ENCODE measurements at regions not wholly inside any gene's neighbourhood (a gene's known extent, or its start where the extent isn't known, plus 50 kb on each side); places are given as distances from the start of the nearest gene placed in this dataset.

DNA sequence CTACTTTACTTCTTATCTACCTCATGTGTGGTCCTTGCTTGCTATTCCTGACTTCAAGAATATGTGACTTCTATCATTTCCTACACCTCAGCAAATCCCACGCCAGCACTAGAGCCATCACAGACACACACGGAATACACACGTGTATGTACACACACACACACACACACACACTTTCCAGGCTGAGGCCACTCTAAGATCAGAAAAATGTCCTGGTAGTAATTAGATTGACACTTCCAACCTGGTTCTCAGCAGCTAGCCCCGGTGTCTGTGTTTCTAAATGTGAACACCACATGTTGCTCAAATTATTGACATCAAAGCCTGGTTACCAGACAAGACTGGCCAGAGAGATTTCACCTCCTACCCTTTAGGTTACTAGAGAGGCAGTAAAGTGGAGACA lies 54.1 kb upstream of the SASH1 start:
- TF ChIP-seq EZH2 (IDR thresholded peaks at IDR 0.05; ENCODE audit: low read length, unreplicated experiment): no peak
- TF ChIP-seq, protein P1, sequence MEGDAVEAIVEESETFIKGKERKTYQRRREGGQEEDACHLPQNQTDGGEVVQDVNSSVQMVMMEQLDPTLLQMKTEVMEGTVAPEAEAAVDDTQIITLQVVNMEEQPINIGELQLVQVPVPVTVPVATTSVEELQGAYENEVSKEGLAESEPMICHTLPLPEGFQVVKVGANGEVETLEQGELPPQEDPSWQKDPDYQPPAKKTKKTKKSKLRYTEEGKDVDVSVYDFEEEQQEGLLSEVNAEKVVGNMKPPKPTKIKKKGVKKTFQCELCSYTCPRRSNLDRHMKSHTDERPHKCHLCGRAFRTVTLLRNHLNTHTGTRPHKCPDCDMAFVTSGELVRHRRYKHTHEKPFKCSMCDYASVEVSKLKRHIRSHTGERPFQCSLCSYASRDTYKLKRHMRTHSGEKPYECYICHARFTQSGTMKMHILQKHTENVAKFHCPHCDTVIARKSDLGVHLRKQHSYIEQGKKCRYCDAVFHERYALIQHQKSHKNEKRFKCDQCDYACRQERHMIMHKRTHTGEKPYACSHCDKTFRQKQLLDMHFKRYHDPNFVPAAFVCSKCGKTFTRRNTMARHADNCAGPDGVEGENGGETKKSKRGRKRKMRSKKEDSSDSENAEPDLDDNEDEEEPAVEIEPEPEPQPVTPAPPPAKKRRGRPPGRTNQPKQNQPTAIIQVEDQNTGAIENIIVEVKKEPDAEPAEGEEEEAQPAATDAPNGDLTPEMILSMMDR (conservative IDR thresholded peaks at IDR 0.05; ENCODE audit: low read depth, low read length): no peak

Measured in PC-3 (cell line).